DND-41 (cell line): ENCODE measurements at regions not wholly inside any gene's neighbourhood (a gene's known extent, or its start where the extent isn't known, plus 50 kb on each side); places are given as distances from the start of the nearest gene placed in this dataset.

ENCODE experiments used
- ATAC-seq: fragments of 200-7000 bp; cut with Tn5 transposase; 3 replicates; pipeline ENCODE4 v1.9.1; 2021; ENCODE audit warnings: low read depth; ENCODE audit not compliant: insufficient read depth
- DNase-seq: peaks from one replicate; pipeline ENCODE4 v3.0.0-alpha.2; 2020
- H2AFZ ChIP-seq: 2 replicates; pipeline ENCODE4 v1.6.0; 2012; ENCODE audit warnings: low read depth, low read length
- H3K27ac ChIP-seq: 2 replicates; pipeline ENCODE4 v1.5.1; 2012; ENCODE audit warnings: low read length, inconsistent platforms
- H3K27me3 ChIP-seq: fragments of 200-600 bp; sonication (generic); 2 replicates; pipeline ENCODE4 v1.6.0; 2012; ENCODE audit warnings: low read length, mild to moderate bottlenecking, inconsistent platforms; ENCODE audit not compliant: insufficient read depth, poor library complexity
- H3K36me3 ChIP-seq: 2 replicates; pipeline ENCODE4 v1.5.1; 2012; ENCODE audit warnings: low read length, inconsistent platforms; ENCODE audit not compliant: insufficient read depth
- H3K4me1 ChIP-seq: 2 replicates; pipeline ENCODE4 v1.5.1; 2012; ENCODE audit warnings: mild to moderate bottlenecking, low read length; ENCODE audit not compliant: insufficient read depth
- H3K4me2 ChIP-seq: 2 replicates; pipeline ENCODE4 v1.6.0; 2012; ENCODE audit warnings: mild to moderate bottlenecking, moderate library complexity, low read length, inconsistent platforms; ENCODE audit not compliant: insufficient read depth
- H3K4me3 ChIP-seq, 2 experiments: fragments of 200-600 bp in 1 of 2; shearing (Covaris generic) in 1 of 2; 2 replicates each; pipeline ENCODE4 v1.5.1; 2012 to 2016; ENCODE audit warnings: inconsistent platforms in 2 of 2, low read length in 2 of 2, mild to moderate bottlenecking in 2 of 2, low read depth in 1 of 2, moderate library complexity in 1 of 2
- H3K79me2 ChIP-seq: 2 replicates; pipeline ENCODE4 v1.6.0; 2012; ENCODE audit warnings: low read length, inconsistent platforms; ENCODE audit not compliant: insufficient read depth
- H3K9ac ChIP-seq: 2 replicates; pipeline ENCODE4 v1.6.0; 2012; ENCODE audit warnings: low read depth, mild to moderate bottlenecking, inconsistent platforms, low read length, moderate library complexity
- H3K9me3 ChIP-seq: 2 replicates; pipeline ENCODE4 v1.5.1; 2012; ENCODE audit warnings: low read length, moderate library complexity, mild to moderate bottlenecking, inconsistent platforms; ENCODE audit not compliant: insufficient read depth, severe bottlenecking
- H4K20me1 ChIP-seq: 2 replicates; pipeline ENCODE4 v1.6.0; 2012; ENCODE audit warnings: low read length; ENCODE audit not compliant: insufficient read depth
- CTCF ChIP-seq: IDR thresholded peaks from 2 replicates; pipeline ENCODE4 v1.5.1; 2012; ENCODE audit warnings: borderline replicate concordance, low read length, moderate library complexity, mild to moderate bottlenecking; ENCODE audit not compliant: poor library complexity, severe bottlenecking; ENCODE audit errors: extremely low read depth
- EZH2 ChIP-seq: IDR thresholded peaks from 3 replicates; pipeline ENCODE4 v1.6.1; 2012; ENCODE audit warnings: borderline replicate concordance, low read depth, mild to moderate bottlenecking, moderate library complexity, low read length, inconsistent platforms; ENCODE audit not compliant: severe bottlenecking

DNA sequence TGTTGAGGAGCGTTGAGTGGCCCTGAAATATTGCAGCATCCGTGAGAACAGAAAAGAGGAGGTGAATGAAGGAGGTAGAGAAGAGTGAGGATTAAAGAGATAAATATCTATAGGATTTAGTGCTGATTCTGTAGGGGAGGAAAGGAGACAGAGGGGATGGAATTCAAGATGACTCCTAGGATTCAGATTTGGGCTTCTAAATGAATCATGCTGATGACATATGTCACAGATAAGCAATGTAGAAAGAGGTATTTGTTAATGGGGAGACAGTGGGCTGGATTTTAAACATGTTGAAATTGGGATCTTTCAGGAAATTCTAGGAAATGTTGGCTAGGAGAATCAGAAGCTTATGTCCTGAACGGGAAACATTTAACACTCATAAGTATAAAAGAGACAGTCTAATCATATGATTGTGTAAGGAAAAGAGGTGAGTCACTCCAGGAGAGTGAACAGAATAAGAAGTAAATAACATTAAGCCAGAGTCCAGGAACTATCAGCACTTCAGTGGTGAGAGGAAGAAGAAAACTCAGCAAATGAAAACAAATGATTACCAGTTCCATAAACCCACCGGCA is 58.1 kb upstream of the DIO2 start:
- no peaks in the 10 kb centered on the region for H3K9me3 ChIP-seq
- H3K9ac ChIP-seq, result no peak overlapping the region
- H3K4me2 ChIP-seq, result no peak overlapping the region
- DNase-seq (no peak), ATAC-seq (no peak)
- H3K79me2 ChIP-seq, result no peaks in the 10 kb centered on the region
- no peaks in the 10 kb centered on the region for H3K4me1 ChIP-seq
- TF ChIP-seq CTCF (no peak), EZH2 (no peak)
- H2AFZ ChIP-seq, result no peak overlapping the region; the same call in 1 of the 2 replicates
- H3K27ac ChIP-seq, result no peak overlapping the region
- no peak overlapping the region for H3K4me3 ChIP-seq
- no peaks in the 10 kb centered on the region for H4K20me1 ChIP-seq
- H3K36me3 ChIP-seq, result no peaks in the 10 kb centered on the region
- H3K27me3 ChIP-seq, result no peaks in the 10 kb centered on the region

GRCh38 chr14:80266930-80267329 is 55.6 kb upstream of the DIO2 start:
- H3K4me1 ChIP-seq, result no peaks in the 10 kb centered on the region
- no peak overlapping the region for H2AFZ ChIP-seq
- no peak overlapping the region for H3K4me2 ChIP-seq
- TF ChIP-seq CTCF, result no peak
- no peak for TF ChIP-seq EZH2
- H3K79me2 ChIP-seq, result no peaks in the 10 kb centered on the region
- no peak overlapping the region for H3K9ac ChIP-seq
- no peak overlapping the region for H3K27ac ChIP-seq
- H4K20me1 ChIP-seq, result no peaks in the 10 kb centered on the region
- DNase-seq (no peak), ATAC-seq (no peak)
- H3K4me3 ChIP-seq, result no peak overlapping the region
- no peaks in the 10 kb centered on the region for H3K36me3 ChIP-seq
- H3K9me3 ChIP-seq, result no peaks in the 10 kb centered on the region
- no peaks in the 10 kb centered on the region for H3K27me3 ChIP-seq

GRCh38 chr14:80264702-80265101 is 53.4 kb upstream of the DIO2 start:
- no peak overlapping the region for H2AFZ ChIP-seq
- TF ChIP-seq EZH2 (no peak), CTCF (no peak)
- no peaks in the 10 kb centered on the region for H3K79me2 ChIP-seq
- no peak overlapping the region for H3K9ac ChIP-seq
- ATAC-seq (no peak), DNase-seq (no peak)
- no peaks in the 10 kb centered on the region for H3K36me3 ChIP-seq
- H4K20me1 ChIP-seq, result no peaks in the 10 kb centered on the region
- H3K27ac ChIP-seq, result no peak overlapping the region
- H3K27me3 ChIP-seq, result no peaks in the 10 kb centered on the region
- no peaks in the 10 kb centered on the region for H3K4me1 ChIP-seq
- H3K4me2 ChIP-seq, result no peak overlapping the region
- no peaks in the 10 kb centered on the region for H3K9me3 ChIP-seq
- no peak overlapping the region for H3K4me3 ChIP-seq
